ENCODE measurements at regions not wholly inside any gene's neighbourhood (a gene's known extent, or its start where the extent isn't known, plus 50 kb on each side); places are given as distances from the start of the nearest gene placed in this dataset.

DNA sequence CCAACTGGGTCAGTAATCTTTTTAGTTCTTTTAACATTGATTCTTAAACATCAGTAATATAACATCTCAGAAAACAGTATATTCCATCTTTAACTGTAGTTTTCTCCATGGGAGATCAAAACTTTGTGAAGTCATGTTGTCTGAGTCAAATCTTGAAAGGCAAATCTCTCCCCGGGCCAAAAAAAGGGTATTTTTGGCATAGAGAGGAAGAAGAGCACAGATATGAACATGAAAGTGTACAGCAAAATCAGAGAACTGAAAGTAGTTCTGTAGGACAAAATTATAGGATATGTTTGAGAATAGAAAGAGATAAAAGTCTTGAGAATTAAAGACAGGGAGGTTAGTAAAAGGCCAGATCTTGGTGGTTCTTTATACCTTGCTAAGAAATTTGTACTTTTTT is 176.4 kb upstream of the GYPA start:
- no peak overlapping the region for H3K4me2 ChIP-seq (ENCODE audit: unreplicated experiment)
- no peak overlapping the region for H3K4me3 ChIP-seq
- H3K36me3 ChIP-seq (ENCODE audit: low read depth), result no peaks in the 10 kb centered on the region
- no peaks in the 10 kb centered on the region for H3K79me2 ChIP-seq (ENCODE audit: insufficient read depth)
- H3F3A ChIP-seq (ENCODE audit: insufficient read depth), result no peaks in the 10 kb centered on the region
- H3K27ac ChIP-seq, result no peak overlapping the region
- no peak overlapping the region for H3K9ac ChIP-seq
- no peak for DNase-seq
- in situ Hi-C loops (cut with MboI), result no loop called here
- H4K20me1 ChIP-seq (ENCODE audit: insufficient read depth), result no peaks in the 10 kb centered on the region
- no peaks in the 10 kb centered on the region for H3K9me3 ChIP-seq (ENCODE audit: low read depth)
- WGBS, 2 experiments (ENCODE audit: low coverage in 1 of 2, low lambda C conversion rate in 2 of 2, missing lambda C conversion rate in 2 of 2), result 10 to 17% methylated on average over 1 of the region's 1 CpG
- H3K9me2 ChIP-seq (ENCODE audit: insufficient read depth), result no peaks in the 10 kb centered on the region
- H3K27me3 ChIP-seq (replicated peaks; ENCODE audit: insufficient read depth), result no peaks in the 10 kb centered on the region
- H2AFZ ChIP-seq, result no peak overlapping the region
- H3K4me1 ChIP-seq (ENCODE audit: insufficient read depth), result no peaks in the 10 kb centered on the region
- no peak for TF ChIP-seq EZH2 (IDR thresholded peaks at IDR 0.05; ENCODE audit: insufficient read depth, poor library complexity, severe bottlenecking)
- no peak for TF ChIP-seq EZH2phosphoT487 (IDR thresholded peaks at IDR 0.05; ENCODE audit: insufficient read depth, low read depth)

DNA sequence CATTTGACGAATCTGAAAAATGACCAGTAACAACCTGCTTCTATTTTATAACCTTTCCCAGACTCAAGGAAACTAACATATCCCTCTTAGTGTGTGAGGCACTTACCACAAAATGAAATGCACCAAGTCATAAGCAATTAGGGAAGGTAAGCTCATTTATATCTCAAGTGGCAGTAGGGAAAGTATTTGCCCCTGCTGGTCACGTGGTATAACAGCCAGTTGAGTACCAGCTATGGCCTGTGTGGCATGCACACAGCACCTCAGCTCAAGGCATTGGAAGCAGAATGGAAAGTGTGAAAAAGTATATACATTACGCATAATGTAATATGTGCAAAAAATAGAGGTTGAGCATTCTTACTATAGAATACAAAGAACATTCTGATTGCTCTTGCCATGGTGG is 178.3 kb upstream of the GYPA start:
- H3K4me2 ChIP-seq (ENCODE audit: unreplicated experiment), result no peak overlapping the region
- no peaks in the 10 kb centered on the region for H3F3A ChIP-seq (ENCODE audit: insufficient read depth)
- H3K27me3 ChIP-seq (replicated peaks; ENCODE audit: insufficient read depth), result no peaks in the 10 kb centered on the region
- H3K9ac ChIP-seq, result no peak overlapping the region
- H3K9me2 ChIP-seq (ENCODE audit: insufficient read depth), result no peaks in the 10 kb centered on the region
- in situ Hi-C loops (cut with MboI), result no loop called here
- H3K36me3 ChIP-seq (ENCODE audit: low read depth), result no peaks in the 10 kb centered on the region
- WGBS, 2 experiments (ENCODE audit: low coverage in 1 of 2, low lambda C conversion rate in 2 of 2, missing lambda C conversion rate in 2 of 2), result 25 to 26% methylated on average over 3 of the region's 3 CpGs
- H3K4me1 ChIP-seq (ENCODE audit: insufficient read depth), result no peaks in the 10 kb centered on the region
- H3K9me3 ChIP-seq (ENCODE audit: low read depth), result no peaks in the 10 kb centered on the region
- H3K27ac ChIP-seq, result no peak overlapping the region
- TF ChIP-seq EZH2phosphoT487 (IDR thresholded peaks at IDR 0.05; ENCODE audit: insufficient read depth, low read depth) (no peak), EZH2 (IDR thresholded peaks at IDR 0.05; ENCODE audit: insufficient read depth, poor library complexity, severe bottlenecking) (no peak)
- no peak overlapping the region for H3K4me3 ChIP-seq
- H2AFZ ChIP-seq, result no peak overlapping the region
- no peak for DNase-seq
- H3K79me2 ChIP-seq (ENCODE audit: insufficient read depth), result no peaks in the 10 kb centered on the region
- no peaks in the 10 kb centered on the region for H4K20me1 ChIP-seq (ENCODE audit: insufficient read depth)

DNA sequence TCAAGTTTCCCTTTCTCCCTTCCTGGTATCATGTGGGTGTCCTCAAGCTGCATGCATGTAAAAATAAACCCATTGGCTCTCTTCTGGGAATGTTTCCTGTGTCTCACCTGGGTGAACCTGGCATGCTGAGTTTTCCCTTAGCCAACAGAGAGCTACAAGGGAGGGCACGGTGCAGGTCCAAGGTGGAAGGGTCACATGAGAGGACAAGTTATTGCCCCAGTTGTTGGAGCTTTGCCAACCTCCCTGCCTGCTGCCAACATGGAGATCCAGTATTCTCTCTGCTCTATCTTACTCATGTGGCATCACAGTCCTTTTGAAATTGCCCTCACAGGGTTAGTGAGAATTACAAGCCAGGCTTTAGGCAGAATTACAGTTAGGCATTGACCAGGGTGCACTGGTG is 196.1 kb upstream of the GYPA start:
- 17 to 18% methylated on average over 1 of the region's 1 CpG for WGBS, 2 experiments (ENCODE audit: low coverage in 1 of 2, low lambda C conversion rate in 2 of 2, missing lambda C conversion rate in 2 of 2)
- in situ Hi-C loops (cut with MboI), result no loop called here
- Histone ChIP-seq H3K27me3 (replicated peaks; ENCODE audit: insufficient read depth) (no peaks in the 10 kb centered on the region), H4K20me1 (ENCODE audit: insufficient read depth) (no peaks in the 10 kb centered on the region), H3K27ac (no peak overlapping the region), H3K9me2 (ENCODE audit: insufficient read depth) (no peaks in the 10 kb centered on the region), H3K36me3 (ENCODE audit: low read depth) (no peaks in the 10 kb centered on the region), H3K9me3 (ENCODE audit: low read depth) (no peaks in the 10 kb centered on the region), H3F3A (ENCODE audit: insufficient read depth) (no peaks in the 10 kb centered on the region), H3K4me2 (ENCODE audit: unreplicated experiment) (no peak overlapping the region), H3K4me1 (ENCODE audit: insufficient read depth) (no peaks in the 10 kb centered on the region), H2AFZ (no peak overlapping the region), H3K4me3 (no peak overlapping the region), H3K79me2 (ENCODE audit: insufficient read depth) (no peaks in the 10 kb centered on the region), H3K9ac (no peak overlapping the region)
- DNase-seq, result no peak
- TF ChIP-seq EZH2 (IDR thresholded peaks at IDR 0.05; ENCODE audit: insufficient read depth, poor library complexity, severe bottlenecking) (no peak), EZH2phosphoT487 (IDR thresholded peaks at IDR 0.05; ENCODE audit: insufficient read depth, low read depth) (no peak)

DNA sequence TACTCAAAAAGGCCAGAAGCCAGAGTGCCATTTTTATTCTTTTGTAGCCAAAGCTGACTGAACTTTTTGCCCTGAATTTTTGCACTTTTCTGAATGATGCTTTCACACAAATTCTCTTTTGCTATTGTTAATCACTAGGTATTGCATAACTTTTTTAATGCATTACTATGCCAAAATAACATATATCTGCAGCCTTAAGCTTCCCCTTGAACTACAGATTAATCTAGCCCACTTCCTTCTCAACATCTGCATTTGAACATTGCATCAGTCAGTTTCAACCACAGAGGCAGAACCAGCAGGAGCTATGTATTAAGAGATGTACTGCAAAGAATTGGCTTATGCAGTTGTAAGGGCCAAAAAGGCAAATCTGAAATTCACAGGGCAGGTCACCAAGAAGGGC is 197.6 kb upstream of the GYPA start:
- TF ChIP-seq EZH2phosphoT487 (IDR thresholded peaks at IDR 0.05; ENCODE audit: insufficient read depth, low read depth), result no peak
- TF ChIP-seq EZH2 (IDR thresholded peaks at IDR 0.05; ENCODE audit: insufficient read depth, poor library complexity, severe bottlenecking), result no peak
- H3K79me2 ChIP-seq (ENCODE audit: insufficient read depth), result no peaks in the 10 kb centered on the region
- no peak for DNase-seq
- in situ Hi-C loops (cut with MboI), result no loop called here
- no peaks in the 10 kb centered on the region for H3F3A ChIP-seq (ENCODE audit: insufficient read depth)
- no peak overlapping the region for H3K4me3 ChIP-seq
- no peaks in the 10 kb centered on the region for H3K9me2 ChIP-seq (ENCODE audit: insufficient read depth)
- no peaks in the 10 kb centered on the region for H3K36me3 ChIP-seq (ENCODE audit: low read depth)
- H3K4me1 ChIP-seq (ENCODE audit: insufficient read depth), result no peaks in the 10 kb centered on the region
- H3K27ac ChIP-seq, result no peak overlapping the region
- H3K27me3 ChIP-seq (replicated peaks; ENCODE audit: insufficient read depth), result no peaks in the 10 kb centered on the region
- H3K4me2 ChIP-seq (ENCODE audit: unreplicated experiment), result no peak overlapping the region
- no peak overlapping the region for H3K9ac ChIP-seq
- H2AFZ ChIP-seq, result no peak overlapping the region
- no peaks in the 10 kb centered on the region for H4K20me1 ChIP-seq (ENCODE audit: insufficient read depth)
- H3K9me3 ChIP-seq (ENCODE audit: low read depth), result no peaks in the 10 kb centered on the region

DNA sequence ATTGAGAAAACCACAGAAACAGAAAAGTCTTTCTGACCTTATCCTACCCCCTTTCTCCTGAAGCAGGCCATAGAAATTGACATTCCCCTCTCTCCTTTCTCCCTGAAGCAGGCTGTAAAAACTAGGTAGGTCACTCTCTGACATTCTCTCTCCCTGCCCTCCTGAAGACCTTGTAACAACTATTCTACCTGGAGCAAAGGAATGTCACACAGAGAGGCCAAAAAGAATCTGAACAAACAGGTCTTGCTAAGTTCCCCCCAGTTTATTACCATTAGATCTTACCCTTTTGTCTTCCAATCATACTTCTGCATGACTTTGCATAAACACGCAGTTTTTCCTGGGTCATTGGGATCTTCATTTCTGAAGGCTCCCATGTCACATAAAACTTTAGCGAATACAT is 198.3 kb upstream of the GYPA start:
- H3K9ac ChIP-seq, result no peak overlapping the region
- H2AFZ ChIP-seq, result no peak overlapping the region
- H3K4me2 ChIP-seq (ENCODE audit: unreplicated experiment), result no peak overlapping the region
- TF ChIP-seq EZH2phosphoT487 (IDR thresholded peaks at IDR 0.05; ENCODE audit: insufficient read depth, low read depth) (no peak), EZH2 (IDR thresholded peaks at IDR 0.05; ENCODE audit: insufficient read depth, poor library complexity, severe bottlenecking) (no peak)
- H3K79me2 ChIP-seq (ENCODE audit: insufficient read depth), result no peaks in the 10 kb centered on the region
- H3K9me2 ChIP-seq (ENCODE audit: insufficient read depth), result no peaks in the 10 kb centered on the region
- no peaks in the 10 kb centered on the region for H3K27me3 ChIP-seq (replicated peaks; ENCODE audit: insufficient read depth)
- WGBS, 2 experiments (ENCODE audit: low coverage in 1 of 2, low lambda C conversion rate in 2 of 2, missing lambda C conversion rate in 2 of 2), result 76 to 79% methylated on average over 2 of the region's 2 CpGs
- H3K4me1 ChIP-seq (ENCODE audit: insufficient read depth), result no peaks in the 10 kb centered on the region
- no peak for DNase-seq
- H3K27ac ChIP-seq, result no peak overlapping the region
- no peaks in the 10 kb centered on the region for H4K20me1 ChIP-seq (ENCODE audit: insufficient read depth)
- no peaks in the 10 kb centered on the region for H3F3A ChIP-seq (ENCODE audit: insufficient read depth)
- H3K36me3 ChIP-seq (ENCODE audit: low read depth), result no peaks in the 10 kb centered on the region
- no peaks in the 10 kb centered on the region for H3K9me3 ChIP-seq (ENCODE audit: low read depth)
- in situ Hi-C loops (cut with MboI), result no loop called here
- H3K4me3 ChIP-seq, result no peak overlapping the region
